GM18861 (cell line): ENCODE measurements at regions not wholly inside any gene's neighbourhood (a gene's known extent, or its start where the extent isn't known, plus 50 kb on each side); places are given as distances from the start of the nearest gene placed in this dataset.

Experiments
- ATAC-seq: cut with Tn5 transposase; IDR thresholded peaks from one replicate; pipeline ENCODE4 v1.9.1; 2021; ENCODE audit not compliant: unreplicated experiment

GRCh38 chr3:117628823-117629291 lies 919.3 kb downstream of the TUSC7 start:
- ATAC-seq: no peak

GRCh38 chr3:117629505-117629904 lies 919.9 kb downstream of the TUSC7 start:
- ATAC-seq: no peak

GRCh38 chr3:117630469-117630868 lies 920.9 kb downstream of the TUSC7 start:
- peak; percentile 81 for ATAC-seq

GRCh38 chr3:117630885-117631284 lies 921.3 kb downstream of the TUSC7 start:
- ATAC-seq: no peak

- no peak for ATAC-seq
These were observed 922.2 kb downstream of the TUSC7 start for GRCh38 chr3:117631781-117632180.

GRCh38 chr3:117632191-117632590 lies 922.6 kb downstream of the TUSC7 start:
- no peak for ATAC-seq

GRCh38 chr3:117633207-117633606 lies 923.6 kb downstream of the TUSC7 start:
- ATAC-seq: no peak

- ATAC-seq: no peak
These were observed 928.1 kb downstream of the TUSC7 start for GRCh38 chr3:117637666-117638065.

- no peak for ATAC-seq
These were observed 934.6 kb downstream of the TUSC7 start for GRCh38 chr3:117644203-117644602.

GRCh38 chr3:117645561-117646242 lies 936.1 kb downstream of the TUSC7 start:
- ATAC-seq: peak; percentile 84

- ATAC-seq: no peak
These were observed 937.9 kb downstream of the TUSC7 start for GRCh38 chr3:117647435-117647834.

GRCh38 chr3:117651246-117651645 lies 941.7 kb downstream of the TUSC7 start:
- no peak for ATAC-seq

GRCh38 chr3:117656391-117656790 lies 946.8 kb downstream of the TUSC7 start:
- no peak for ATAC-seq

GRCh38 chr3:117657278-117657677 lies 947.7 kb downstream of the TUSC7 start:
- no peak for ATAC-seq

GRCh38 chr3:117660941-117661817 lies 951.6 kb downstream of the TUSC7 start:
- no peak for ATAC-seq

GRCh38 chr3:117661818-117662095 lies 952.2 kb downstream of the TUSC7 start:
- ATAC-seq: no peak

- ATAC-seq: no peak
These were observed 955.7 kb downstream of the TUSC7 start for GRCh38 chr3:117665296-117665695.

GRCh38 chr3:117666325-117666724 lies 956.7 kb downstream of the TUSC7 start:
- no peak for ATAC-seq

GRCh38 chr3:117666812-117667211 lies 957.2 kb downstream of the TUSC7 start:
- no peak for ATAC-seq

GRCh38 chr3:117669774-117670173 lies 960.2 kb downstream of the TUSC7 start:
- no peak for ATAC-seq

- no peak for ATAC-seq
These were observed 962.2 kb downstream of the TUSC7 start for GRCh38 chr3:117671722-117672318.

GRCh38 chr3:117674321-117674720 lies 964.7 kb downstream of the TUSC7 start:
- no peak for ATAC-seq
